HepG2 (cell line): ENCODE measurements at regions not wholly inside any gene's neighbourhood (a gene's known extent, or its start where the extent isn't known, plus 50 kb on each side); places are given as distances from the start of the nearest gene placed in this dataset.

Source experiments
- BRD4 ChIP-seq: sonication (generic); formaldehyde crosslinking; IDR thresholded peaks from 2 replicates; pipeline ENCODE4 v1.4.0; 2020; ENCODE audit warnings: missing genetic modification reagents
- CERS6 ChIP-seq: sonication (generic); formaldehyde crosslinking; IDR thresholded peaks from 2 replicates; pipeline ENCODE4 v1.5.0; 2020; ENCODE audit warnings: missing genetic modification reagents
- TBX2 ChIP-seq: sonication (generic); formaldehyde crosslinking; IDR thresholded peaks from 2 replicates; pipeline ENCODE4 v1.5.0; 2020; ENCODE audit warnings: missing genetic modification reagents, mild to moderate bottlenecking, borderline replicate concordance
- ZNF775 ChIP-seq: sonication (generic); formaldehyde crosslinking; IDR thresholded peaks from 2 replicates; pipeline ENCODE4 v1.4.0; 2020; ENCODE audit warnings: missing genetic modification reagents, mild to moderate bottlenecking, moderate library complexity, borderline replicate concordance
- TF ChIP-seq, protein P1 (sequence below), 2 experiments: sonication (generic) in 1 of 2; formaldehyde crosslinking in 1 of 2; IDR thresholded peaks; 2 replicates each; pipeline versions ENCODE4 v1.6.1 to v1.9.0; 2014 to 2022; ENCODE audit warnings: antibody characterized with exemption in 1 of 2, borderline replicate concordance in 1 of 2, inconsistent platforms in 1 of 2, low read depth in 1 of 2, missing genetic modification reagents in 1 of 2

DNA sequence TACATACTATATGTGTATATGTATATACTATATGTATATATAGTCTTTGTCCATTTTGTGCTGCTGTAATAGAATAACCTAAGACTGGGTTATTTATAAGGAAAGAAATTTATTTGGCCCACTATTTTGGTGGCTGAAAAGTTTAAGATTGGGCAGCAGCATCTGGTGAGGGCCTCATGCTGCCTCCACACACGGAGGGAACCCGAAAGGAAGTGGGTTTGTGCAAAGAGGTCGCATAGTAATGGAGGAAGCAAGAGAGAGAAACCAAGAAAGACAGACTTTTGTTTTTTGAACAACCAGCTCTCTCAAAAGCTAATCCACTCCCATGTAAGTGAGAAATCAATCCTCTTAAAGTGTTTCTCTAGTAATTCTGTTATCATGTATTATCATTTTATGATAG lies 1147.3 kb downstream of the NCAM2 start (continued):
- TF ChIP-seq, protein P1, sequence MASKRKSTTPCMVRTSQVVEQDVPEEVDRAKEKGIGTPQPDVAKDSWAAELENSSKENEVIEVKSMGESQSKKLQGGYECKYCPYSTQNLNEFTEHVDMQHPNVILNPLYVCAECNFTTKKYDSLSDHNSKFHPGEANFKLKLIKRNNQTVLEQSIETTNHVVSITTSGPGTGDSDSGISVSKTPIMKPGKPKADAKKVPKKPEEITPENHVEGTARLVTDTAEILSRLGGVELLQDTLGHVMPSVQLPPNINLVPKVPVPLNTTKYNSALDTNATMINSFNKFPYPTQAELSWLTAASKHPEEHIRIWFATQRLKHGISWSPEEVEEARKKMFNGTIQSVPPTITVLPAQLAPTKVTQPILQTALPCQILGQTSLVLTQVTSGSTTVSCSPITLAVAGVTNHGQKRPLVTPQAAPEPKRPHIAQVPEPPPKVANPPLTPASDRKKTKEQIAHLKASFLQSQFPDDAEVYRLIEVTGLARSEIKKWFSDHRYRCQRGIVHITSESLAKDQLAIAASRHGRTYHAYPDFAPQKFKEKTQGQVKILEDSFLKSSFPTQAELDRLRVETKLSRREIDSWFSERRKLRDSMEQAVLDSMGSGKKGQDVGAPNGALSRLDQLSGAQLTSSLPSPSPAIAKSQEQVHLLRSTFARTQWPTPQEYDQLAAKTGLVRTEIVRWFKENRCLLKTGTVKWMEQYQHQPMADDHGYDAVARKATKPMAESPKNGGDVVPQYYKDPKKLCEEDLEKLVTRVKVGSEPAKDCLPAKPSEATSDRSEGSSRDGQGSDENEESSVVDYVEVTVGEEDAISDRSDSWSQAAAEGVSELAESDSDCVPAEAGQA (IDR thresholded peaks at IDR 0.05; ENCODE audit: low read depth) = no peak
- TF ChIP-seq, protein P1 (CRISPR knock-in tag; IDR thresholded peaks at IDR 0.05; ENCODE audit: borderline replicate concordance) = no peak
- TF ChIP-seq BRD4 (CRISPR knock-in tag) (no peak), ZNF775 (no peak), CERS6 (CRISPR knock-in tag) (no peak), TBX2 (CRISPR knock-in tag) (no peak)
- TF ChIP-seq, all 625 proteins: peak for 0
